GM18909 (cell line): ENCODE measurements at regions not wholly inside any gene's neighbourhood (a gene's known extent, or its start where the extent isn't known, plus 50 kb on each side); places are given as distances from the start of the nearest gene placed in this dataset.
"Not testable (repeated sequence)": the region's sequence is repeated elsewhere in the genome, so short reads cannot be mapped to it uniquely, and the experiment has no call there.

Experiments used
- ATAC-seq: cut with Tn5 transposase; IDR thresholded peaks from one replicate; pipeline ENCODE4 v1.9.1; 2021; ENCODE audit warnings: mild to moderate bottlenecking; ENCODE audit not compliant: unreplicated experiment, poor library complexity

- ATAC-seq = no peak
Observed at GRCh38 chr7:101707587-101707986, 78.5 kb upstream of the MYL10 start.

- ATAC-seq = no peak
Observed at GRCh38 chr7:101708223-101708622, 79.1 kb upstream of the MYL10 start.

GRCh38 chr7:101712652-101713051 is 83.6 kb upstream of the MYL10 start:
- no peak for ATAC-seq

GRCh38 chr7:101714097-101714496 is 85.0 kb upstream of the MYL10 start:
- no peak for ATAC-seq

- no peak for ATAC-seq
Observed at GRCh38 chr7:101717628-101718357, 88.7 kb upstream of the MYL10 start.

GRCh38 chr7:101718363-101719122 is 89.4 kb upstream of the MYL10 start:
- no peak for ATAC-seq

- no peak for ATAC-seq
Observed at GRCh38 chr7:101719123-101719470, 90.0 kb upstream of the MYL10 start.

- ATAC-seq = no peak
Observed at GRCh38 chr7:101720324-101720723, 91.2 kb upstream of the MYL10 start.

GRCh38 chr7:101722247-101722646 is 93.2 kb upstream of the MYL10 start:
- ATAC-seq = no peak

GRCh38 chr7:101723835-101724234 is 93.6 kb upstream of the CUX1 start:
- ATAC-seq = no peak

GRCh38 chr7:101724957-101725356 is 92.5 kb upstream of the CUX1 start:
- no peak for ATAC-seq

GRCh38 chr7:101725921-101726320 is 91.5 kb upstream of the CUX1 start:
- no peak for ATAC-seq

- no peak for ATAC-seq
Observed at GRCh38 chr7:101727184-101727583, 90.2 kb upstream of the CUX1 start.

GRCh38 chr7:101728128-101728527 is 89.3 kb upstream of the CUX1 start:
- ATAC-seq = no peak

GRCh38 chr7:101728873-101729240 is 88.6 kb upstream of the CUX1 start:
- not testable (repeated sequence) for ATAC-seq

- ATAC-seq = no peak
Observed at GRCh38 chr7:101729241-101729883, 88.1 kb upstream of the CUX1 start.

GRCh38 chr7:101731502-101732084 is 85.8 kb upstream of the CUX1 start:
- no peak for ATAC-seq

GRCh38 chr7:101733713-101734475 is 83.5 kb upstream of the CUX1 start:
- ATAC-seq = no peak

GRCh38 chr7:101736084-101736483 is 81.3 kb upstream of the CUX1 start:
- no peak for ATAC-seq

GRCh38 chr7:101739775-101740398 is 77.5 kb upstream of the CUX1 start:
- no peak for ATAC-seq
